NT2/D1 (cell line): ENCODE measurements at regions not wholly inside any gene's neighbourhood (a gene's known extent, or its start where the extent isn't known, plus 50 kb on each side); places are given as distances from the start of the nearest gene placed in this dataset.

ENCODE experiments used
- SUZ12 ChIP-seq: IDR thresholded peaks from 2 replicates; pipeline ENCODE4 v1.6.1; 2011; ENCODE audit not compliant: insufficient read length, insufficient read depth; ENCODE audit errors: extremely low read depth
- YY1 ChIP-seq: IDR thresholded peaks from 2 replicates; pipeline ENCODE4 v1.6.1; 2011; ENCODE audit not compliant: insufficient read length, insufficient read depth
- ZNF274 ChIP-seq: IDR thresholded peaks from 2 replicates; pipeline ENCODE4 v1.6.1; 2011; ENCODE audit warnings: mild to moderate bottlenecking, low read depth, low read length

DNA sequence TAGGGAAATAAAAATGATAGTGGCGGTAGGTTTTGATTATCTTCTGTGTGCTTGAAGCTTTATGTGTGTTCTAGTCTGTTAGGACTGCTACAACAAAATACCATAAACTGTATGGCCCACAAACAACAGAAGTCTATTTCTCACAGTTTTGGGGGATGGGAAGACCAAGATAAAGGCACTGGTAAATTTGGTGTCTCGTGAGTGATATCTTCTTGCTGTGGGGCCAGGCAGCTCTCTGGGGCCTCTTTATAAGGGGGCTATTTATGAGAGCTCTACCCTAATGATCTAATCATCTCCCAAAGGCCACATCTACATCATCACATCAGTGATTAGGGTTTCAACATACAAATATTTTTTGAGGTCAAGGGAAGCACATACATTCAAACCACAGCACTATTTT, 86.8 kb upstream of the SPHKAP start:
- TF ChIP-seq YY1, result no peak
- no peak for TF ChIP-seq SUZ12
- no peak for TF ChIP-seq ZNF274
